Liver (tissue), 7 donors: ENCODE measurements at regions not wholly inside any gene's neighbourhood (a gene's known extent, or its start where the extent isn't known, plus 50 kb on each side); places are given as distances from the start of the nearest gene placed in this dataset.

Experiments
- DNase-seq: peaks from one replicate; pipeline ENCODE4 v3.0.0-alpha.2; 2017; ENCODE audit warnings: low spot score
- H3K27ac ChIP-seq, 2 donors: one replicate each; pipeline ENCODE4 v1.7.0; 2013; ENCODE audit warnings: inconsistent platforms in 2 of 2, low read length in 2 of 2, control low read depth in 1 of 2, low read depth in 1 of 2, mild to moderate bottlenecking in 1 of 2
- H3K27me3 ChIP-seq, 4 donors: one replicate each; pipeline versions ENCODE4 v1.6.1 to v1.7.0; 2013; ENCODE audit warnings: low read length in 3 of 4, inconsistent platforms in 1 of 4, mild to moderate bottlenecking in 1 of 4, moderate library complexity in 1 of 4; ENCODE audit not compliant: control insufficient read depth in 4 of 4, insufficient read depth in 4 of 4
- H3K36me3 ChIP-seq, 4 donors: one replicate each; pipeline versions ENCODE4 v1.6.1 to v1.7.0; 2013; ENCODE audit warnings: low read length in 3 of 4, mild to moderate bottlenecking in 3 of 4, low read depth in 1 of 4, moderate library complexity in 1 of 4; ENCODE audit not compliant: control insufficient read depth in 4 of 4, insufficient read depth in 3 of 4
- H3K4me1 ChIP-seq, 4 donors: one replicate each; pipeline versions ENCODE4 v1.6.1 to v1.7.0; 2013; ENCODE audit warnings: low read length in 3 of 4, mild to moderate bottlenecking in 3 of 4, moderate library complexity in 1 of 4; ENCODE audit not compliant: control insufficient read depth in 4 of 4, insufficient read depth in 4 of 4
- H3K4me3 ChIP-seq, 3 donors: one replicate each; pipeline versions ENCODE4 v1.6.1 to v1.7.0; 2013; ENCODE audit warnings: low read length in 3 of 3, control low read depth in 1 of 3, low read depth in 1 of 3, mild to moderate bottlenecking in 1 of 3
- H3K9ac ChIP-seq, 2 donors: one replicate each; pipeline ENCODE4 v1.7.0; 2013; ENCODE audit warnings: low read length in 2 of 2, mild to moderate bottlenecking in 2 of 2, moderate library complexity in 2 of 2, control low read depth in 1 of 2, low read depth in 1 of 2
- H3K9me3 ChIP-seq, 4 donors: one replicate each; pipeline versions ENCODE4 v1.6.1 to v1.7.0; 2013; ENCODE audit warnings: low read length in 3 of 4; ENCODE audit not compliant: control insufficient read depth in 4 of 4
- EGR1 ChIP-seq, 2 donors: IDR thresholded peaks; 2 replicates each; pipeline ENCODE4 v1.6.1; 2016 to 2018; ENCODE audit warnings: antibody characterized with exemption in 2 of 2, low read depth in 2 of 2
- FOXA1 ChIP-seq: IDR thresholded peaks from 2 replicates; pipeline ENCODE4 v1.6.1; 2016; ENCODE audit warnings: antibody characterized with exemption
- FOXA2 ChIP-seq: IDR thresholded peaks from 2 replicates; pipeline ENCODE4 v1.6.1; 2016; ENCODE audit warnings: antibody characterized with exemption
- GABPA ChIP-seq, 2 donors: IDR thresholded peaks in 1 of 2; conservative IDR thresholded peaks in 1 of 2; 2 replicates each; pipeline ENCODE4 v1.6.1; 2016; ENCODE audit warnings: antibody characterized with exemption in 2 of 2, mild to moderate bottlenecking in 1 of 2, moderate library complexity in 1 of 2
- HNF4A ChIP-seq, 2 donors: conservative IDR thresholded peaks; 2 replicates each; pipeline ENCODE4 v1.6.1; 2016; ENCODE audit warnings: antibody characterized with exemption in 2 of 2, mild to moderate bottlenecking in 2 of 2
- HNF4G ChIP-seq: IDR thresholded peaks from 2 replicates; pipeline ENCODE4 v1.6.1; 2016; ENCODE audit warnings: antibody characterized with exemption
- JUND ChIP-seq, 2 donors: IDR thresholded peaks; 2 replicates each; pipeline ENCODE4 v1.6.1; 2016; ENCODE audit warnings: antibody characterized with exemption in 2 of 2
- NR2F2 ChIP-seq: IDR thresholded peaks from 2 replicates; pipeline ENCODE4 v1.6.1; 2016; ENCODE audit warnings: antibody characterized with exemption
- RAD21 ChIP-seq, 2 donors: IDR thresholded peaks; 2 replicates each; pipeline ENCODE4 v1.6.1; 2016; ENCODE audit warnings: antibody characterized with exemption in 2 of 2, mild to moderate bottlenecking in 2 of 2
- RXRA ChIP-seq, 2 donors: IDR thresholded peaks; 2 replicates each; pipeline ENCODE4 v1.6.1; 2017 to 2018; ENCODE audit warnings: antibody characterized with exemption in 2 of 2, mild to moderate bottlenecking in 1 of 2
- SP1 ChIP-seq: IDR thresholded peaks from 2 replicates; pipeline ENCODE4 v1.6.1; 2018; ENCODE audit warnings: antibody characterized with exemption, mild to moderate bottlenecking
- TAF1 ChIP-seq: conservative IDR thresholded peaks from 2 replicates; pipeline ENCODE4 v1.6.1; 2016; ENCODE audit warnings: antibody characterized with exemption, mild to moderate bottlenecking
- YY1 ChIP-seq: IDR thresholded peaks from 2 replicates; pipeline ENCODE4 v1.6.1; 2016; ENCODE audit warnings: antibody characterized with exemption, mild to moderate bottlenecking
- TF ChIP-seq, protein P1 (sequence below): IDR thresholded peaks from 2 replicates; pipeline ENCODE4 v1.6.1; 2016; ENCODE audit warnings: antibody characterized with exemption, mild to moderate bottlenecking
- TF ChIP-seq, protein P2 (sequence below): fragments of 150-350 bp; IDR thresholded peaks from 2 replicates; pipeline ENCODE4 v1.5.1; 2017; ENCODE audit warnings: improper control_type of control experiment, low read depth, low read length; ENCODE audit not compliant: missing input control
- TF ChIP-seq, protein P3 (sequence below): IDR thresholded peaks from 2 replicates; pipeline ENCODE4 v1.6.1; 2016; ENCODE audit warnings: antibody characterized with exemption
- TF ChIP-seq, protein P4 (sequence below): IDR thresholded peaks from 2 replicates; pipeline ENCODE4 v1.6.1; 2016; ENCODE audit warnings: antibody characterized with exemption
- TF ChIP-seq, protein P5 (sequence below): IDR thresholded peaks from 2 replicates; pipeline ENCODE4 v1.6.1; 2016; ENCODE audit warnings: antibody characterized with exemption
- donor health status: healthy.
- donor health status: healthy.
- donor health status: healthy.
- donor health status: healthy.

DNA sequence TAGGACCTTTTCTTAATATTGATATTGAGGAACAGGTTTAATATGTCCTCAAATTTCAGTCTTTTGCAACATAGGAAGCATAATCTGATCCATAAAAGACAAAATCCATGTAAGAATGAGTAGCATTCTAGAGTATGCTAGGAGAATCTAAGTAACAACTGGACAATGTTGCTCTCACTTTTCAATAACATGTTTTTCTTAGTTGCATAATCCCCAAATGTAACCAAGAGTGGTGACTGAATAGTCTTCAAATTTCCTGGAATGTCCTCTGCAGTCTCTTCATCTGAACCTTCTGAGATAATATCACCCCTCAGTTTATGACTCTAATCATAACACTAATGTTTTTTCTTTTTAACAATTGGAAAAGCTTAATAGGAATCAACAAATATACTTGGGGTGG lies 110.0 kb upstream of the ZEB2 start:
- Histone ChIP-seq H3K4me1 (no peaks in the 10 kb centered on the region), H3K4me3 (no peak overlapping the region), H3K9me3 (no peaks in the 10 kb centered on the region), H3K27ac (no peak overlapping the region), H3K9ac (no peak overlapping the region), H3K27me3 (no peaks in the 10 kb centered on the region), H3K36me3 (no peaks in the 10 kb centered on the region)
- no peak for DNase-seq
- TF ChIP-seq HNF4A (conservative IDR thresholded peaks at IDR 0.05) (no peak), SP1 (no peak)
- TF ChIP-seq, protein P1, sequence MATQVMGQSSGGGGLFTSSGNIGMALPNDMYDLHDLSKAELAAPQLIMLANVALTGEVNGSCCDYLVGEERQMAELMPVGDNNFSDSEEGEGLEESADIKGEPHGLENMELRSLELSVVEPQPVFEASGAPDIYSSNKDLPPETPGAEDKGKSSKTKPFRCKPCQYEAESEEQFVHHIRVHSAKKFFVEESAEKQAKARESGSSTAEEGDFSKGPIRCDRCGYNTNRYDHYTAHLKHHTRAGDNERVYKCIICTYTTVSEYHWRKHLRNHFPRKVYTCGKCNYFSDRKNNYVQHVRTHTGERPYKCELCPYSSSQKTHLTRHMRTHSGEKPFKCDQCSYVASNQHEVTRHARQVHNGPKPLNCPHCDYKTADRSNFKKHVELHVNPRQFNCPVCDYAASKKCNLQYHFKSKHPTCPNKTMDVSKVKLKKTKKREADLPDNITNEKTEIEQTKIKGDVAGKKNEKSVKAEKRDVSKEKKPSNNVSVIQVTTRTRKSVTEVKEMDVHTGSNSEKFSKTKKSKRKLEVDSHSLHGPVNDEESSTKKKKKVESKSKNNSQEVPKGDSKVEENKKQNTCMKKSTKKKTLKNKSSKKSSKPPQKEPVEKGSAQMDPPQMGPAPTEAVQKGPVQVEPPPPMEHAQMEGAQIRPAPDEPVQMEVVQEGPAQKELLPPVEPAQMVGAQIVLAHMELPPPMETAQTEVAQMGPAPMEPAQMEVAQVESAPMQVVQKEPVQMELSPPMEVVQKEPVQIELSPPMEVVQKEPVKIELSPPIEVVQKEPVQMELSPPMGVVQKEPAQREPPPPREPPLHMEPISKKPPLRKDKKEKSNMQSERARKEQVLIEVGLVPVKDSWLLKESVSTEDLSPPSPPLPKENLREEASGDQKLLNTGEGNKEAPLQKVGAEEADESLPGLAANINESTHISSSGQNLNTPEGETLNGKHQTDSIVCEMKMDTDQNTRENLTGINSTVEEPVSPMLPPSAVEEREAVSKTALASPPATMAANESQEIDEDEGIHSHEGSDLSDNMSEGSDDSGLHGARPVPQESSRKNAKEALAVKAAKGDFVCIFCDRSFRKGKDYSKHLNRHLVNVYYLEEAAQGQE = no peak
- TF ChIP-seq, protein P2, sequence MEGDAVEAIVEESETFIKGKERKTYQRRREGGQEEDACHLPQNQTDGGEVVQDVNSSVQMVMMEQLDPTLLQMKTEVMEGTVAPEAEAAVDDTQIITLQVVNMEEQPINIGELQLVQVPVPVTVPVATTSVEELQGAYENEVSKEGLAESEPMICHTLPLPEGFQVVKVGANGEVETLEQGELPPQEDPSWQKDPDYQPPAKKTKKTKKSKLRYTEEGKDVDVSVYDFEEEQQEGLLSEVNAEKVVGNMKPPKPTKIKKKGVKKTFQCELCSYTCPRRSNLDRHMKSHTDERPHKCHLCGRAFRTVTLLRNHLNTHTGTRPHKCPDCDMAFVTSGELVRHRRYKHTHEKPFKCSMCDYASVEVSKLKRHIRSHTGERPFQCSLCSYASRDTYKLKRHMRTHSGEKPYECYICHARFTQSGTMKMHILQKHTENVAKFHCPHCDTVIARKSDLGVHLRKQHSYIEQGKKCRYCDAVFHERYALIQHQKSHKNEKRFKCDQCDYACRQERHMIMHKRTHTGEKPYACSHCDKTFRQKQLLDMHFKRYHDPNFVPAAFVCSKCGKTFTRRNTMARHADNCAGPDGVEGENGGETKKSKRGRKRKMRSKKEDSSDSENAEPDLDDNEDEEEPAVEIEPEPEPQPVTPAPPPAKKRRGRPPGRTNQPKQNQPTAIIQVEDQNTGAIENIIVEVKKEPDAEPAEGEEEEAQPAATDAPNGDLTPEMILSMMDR = no peak

DNA sequence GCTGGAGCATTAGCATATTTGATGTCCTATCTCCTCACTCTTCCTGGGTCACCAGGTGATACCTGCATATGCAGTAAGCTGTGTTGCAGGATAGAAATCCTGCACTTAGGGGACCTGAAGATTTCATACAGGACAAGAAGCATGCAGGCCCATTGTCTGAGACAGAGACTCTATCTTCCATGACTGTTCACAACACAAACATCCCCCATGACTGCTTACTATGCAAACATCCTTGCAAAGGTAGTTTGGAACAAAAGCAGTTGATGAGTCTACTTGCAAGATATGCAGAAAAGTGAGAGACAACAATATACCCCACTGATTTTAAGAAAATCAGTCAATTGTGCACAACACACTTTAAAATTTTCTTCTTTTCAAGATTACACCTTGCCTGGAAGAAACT lies 108.6 kb upstream of the ZEB2 start:
- Histone ChIP-seq H3K36me3 (no peaks in the 10 kb centered on the region), H3K4me1 (no peaks in the 10 kb centered on the region), H3K4me3 (no peak overlapping the region), H3K27me3 (no peaks in the 10 kb centered on the region), H3K9ac (no peak overlapping the region), H3K9me3 (peaks cover 0 to 1% (median 0%) of the 10 kb centered on the region in 4 donors), H3K27ac (no peak overlapping the region)
- TF ChIP-seq HNF4A (conservative IDR thresholded peaks at IDR 0.05) (no peak), YY1 (no peak), HNF4G (no peak), RAD21 (IDR thresholded peaks at IDR 0.05) (no peak), GABPA (IDR thresholded peaks at IDR 0.05 in 1 of 2, conservative IDR thresholded peaks at IDR 0.05 in 1 of 2) (no peak), NR2F2 (no peak), RXRA (IDR thresholded peaks at IDR 0.05) (no peak), JUND (IDR thresholded peaks at IDR 0.05) (no peak), SP1 (no peak), TAF1 (no peak), EGR1 (IDR thresholded peaks at IDR 0.05; ENCODE audit: low read depth in 2 of 2) (no peak), FOXA1 (no peak), FOXA2 (no peak)
- TF ChIP-seq, protein P3, sequence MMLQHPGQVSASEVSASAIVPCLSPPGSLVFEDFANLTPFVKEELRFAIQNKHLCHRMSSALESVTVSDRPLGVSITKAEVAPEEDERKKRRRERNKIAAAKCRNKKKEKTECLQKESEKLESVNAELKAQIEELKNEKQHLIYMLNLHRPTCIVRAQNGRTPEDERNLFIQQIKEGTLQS = no peak
- TF ChIP-seq, protein P4, sequence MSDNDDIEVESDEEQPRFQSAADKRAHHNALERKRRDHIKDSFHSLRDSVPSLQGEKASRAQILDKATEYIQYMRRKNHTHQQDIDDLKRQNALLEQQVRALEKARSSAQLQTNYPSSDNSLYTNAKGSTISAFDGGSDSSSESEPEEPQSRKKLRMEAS = no peak
- TF ChIP-seq, protein P1 = no peak
- TF ChIP-seq, protein P5, sequence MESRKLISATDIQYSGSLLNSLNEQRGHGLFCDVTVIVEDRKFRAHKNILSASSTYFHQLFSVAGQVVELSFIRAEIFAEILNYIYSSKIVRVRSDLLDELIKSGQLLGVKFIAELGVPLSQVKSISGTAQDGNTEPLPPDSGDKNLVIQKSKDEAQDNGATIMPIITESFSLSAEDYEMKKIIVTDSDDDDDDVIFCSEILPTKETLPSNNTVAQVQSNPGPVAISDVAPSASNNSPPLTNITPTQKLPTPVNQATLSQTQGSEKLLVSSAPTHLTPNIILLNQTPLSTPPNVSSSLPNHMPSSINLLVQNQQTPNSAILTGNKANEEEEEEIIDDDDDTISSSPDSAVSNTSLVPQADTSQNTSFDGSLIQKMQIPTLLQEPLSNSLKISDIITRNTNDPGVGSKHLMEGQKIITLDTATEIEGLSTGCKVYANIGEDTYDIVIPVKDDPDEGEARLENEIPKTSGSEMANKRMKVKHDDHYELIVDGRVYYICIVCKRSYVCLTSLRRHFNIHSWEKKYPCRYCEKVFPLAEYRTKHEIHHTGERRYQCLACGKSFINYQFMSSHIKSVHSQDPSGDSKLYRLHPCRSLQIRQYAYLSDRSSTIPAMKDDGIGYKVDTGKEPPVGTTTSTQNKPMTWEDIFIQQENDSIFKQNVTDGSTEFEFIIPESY = no peak
- TF ChIP-seq, protein P2 = no peak
- DNase-seq = no peak
